A673 (cell line): ENCODE measurements at regions not wholly inside any gene's neighbourhood (a gene's known extent, or its start where the extent isn't known, plus 50 kb on each side); places are given as distances from the start of the nearest gene placed in this dataset.

Experiments used
- CTCF ChIP-seq: fragments of 300-800, 200-600 bp; sonication (generic); conservative IDR thresholded peaks from 2 replicates; pipeline ENCODE4 v1.5.1; 2017; ENCODE audit warnings: low read depth, mild to moderate bottlenecking, antibody characterized with exemption, low read length, moderate library complexity, mixed read lengths
- EZH2 ChIP-seq: fragments of 200-600 bp; sonication (generic); IDR thresholded peaks from 2 replicates; pipeline ENCODE4 v1.6.1; 2017; ENCODE audit warnings: borderline replicate concordance, low read depth, mild to moderate bottlenecking, mixed read lengths, antibody characterized with exemption, low read length; ENCODE audit not compliant: poor library complexity, severe bottlenecking

GRCh38 chr15:93243573-93243972, 154.6 kb upstream of the RGMA start:
- no peak for TF ChIP-seq EZH2
- TF ChIP-seq CTCF, result no peak
